ENCODE measurements at regions not wholly inside any gene's neighbourhood (a gene's known extent, or its start where the extent isn't known, plus 50 kb on each side); places are given as distances from the start of the nearest gene placed in this dataset.

DNA sequence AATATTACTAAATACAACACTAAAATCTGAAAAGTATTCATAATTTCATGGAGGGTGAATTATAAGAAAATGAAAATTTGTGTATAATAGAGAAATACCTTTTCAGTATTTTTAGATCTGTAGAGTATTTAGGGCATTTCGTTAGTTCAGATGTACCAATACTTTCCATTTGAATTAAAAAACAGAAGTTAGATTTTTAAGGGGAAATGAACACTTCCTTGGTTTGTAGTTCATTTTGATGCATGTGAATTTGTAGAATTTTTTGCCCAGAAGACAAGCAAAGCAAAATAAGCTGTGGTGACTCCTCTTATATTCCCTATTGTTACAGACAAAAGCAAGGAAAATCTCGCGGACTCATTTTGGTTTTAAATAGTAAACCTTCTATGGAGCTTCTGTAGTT is 209.0 kb upstream of the RPS23 start:
- no peaks in the 10 kb centered on the region for H3K36me3 ChIP-seq (ENCODE audit: control insufficient read depth, insufficient read depth, low read length)
- H3K27ac ChIP-seq (ENCODE audit: insufficient read depth, low read length, poor library complexity, severe bottlenecking), result no peak overlapping the region

DNA sequence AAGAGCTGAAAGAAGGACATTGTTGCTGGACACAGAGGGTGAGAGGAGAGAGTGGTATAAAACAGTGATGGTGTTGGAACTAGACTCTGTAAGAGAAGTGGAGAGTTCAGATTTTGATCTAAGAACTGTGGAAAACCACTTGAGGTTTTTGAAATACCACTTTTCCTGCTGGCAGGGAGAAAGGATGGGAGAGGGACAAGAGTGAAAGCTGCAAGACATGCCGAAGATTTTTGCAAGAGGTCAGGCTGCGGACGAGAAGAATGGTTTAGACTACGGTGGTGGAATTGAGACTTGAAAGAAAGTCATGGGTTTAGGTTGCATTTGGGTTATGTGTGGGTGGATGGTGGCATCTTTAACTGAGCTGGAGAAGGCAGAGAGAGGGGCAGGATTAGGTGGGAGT is 202.2 kb upstream of the RPS23 start:
- Histone ChIP-seq H3K27ac (ENCODE audit: insufficient read depth, low read length, poor library complexity, severe bottlenecking) (no peak overlapping the region), H3K9me3 (ENCODE audit: control insufficient read depth in 2 of 2, low read length in 2 of 2) (no peaks in the 10 kb centered on the region), H3K36me3 (ENCODE audit: control insufficient read depth, insufficient read depth, low read length) (no peaks in the 10 kb centered on the region), H3K4me1 (ENCODE audit: control insufficient read depth, insufficient read depth, low read length, poor library complexity, severe bottlenecking) (no peaks in the 10 kb centered on the region), H3K27me3 (ENCODE audit: control insufficient read depth, insufficient read depth, low read length) (no peaks in the 10 kb centered on the region), H3K4me3 (ENCODE audit: low read depth, low read length) (no peak overlapping the region)
- no peaks in the 10 kb centered on the region for H3K36me3 Mint-ChIP-seq
- no peak overlapping the region for H3K27ac Mint-ChIP-seq
- H3K9me3 Mint-ChIP-seq, result peaks cover 0 to 4% (median 0%) of the 10 kb centered on the region in 7 donors
- H3K4me1 Mint-ChIP-seq, result no peaks in the 10 kb centered on the region
- DNase-seq, result no peak
- ATAC-seq (ENCODE audit: low read depth in 2 of 2), result no peak
- H3K27me3 Mint-ChIP-seq, result no peaks in the 10 kb centered on the region
- H3K4me3 Mint-ChIP-seq, result peak overlapping the region in 1 of 4 donors; percentile 75

More for the DNA sequence above, 209.0 kb upstream of the RPS23 start:
- no peaks in the 10 kb centered on the region for H3K27me3 ChIP-seq (ENCODE audit: control insufficient read depth, insufficient read depth, low read length)
- no peak for ATAC-seq (ENCODE audit: low read depth in 2 of 2)
- no peaks in the 10 kb centered on the region for H3K4me1 Mint-ChIP-seq
- H3K27ac Mint-ChIP-seq, result no peak overlapping the region
- H3K36me3 Mint-ChIP-seq, result no peaks in the 10 kb centered on the region
- peaks cover 8% of the 10 kb centered on the region for H3K27me3 Mint-ChIP-seq
- no peaks in the 10 kb centered on the region for H3K4me1 ChIP-seq (ENCODE audit: control insufficient read depth, insufficient read depth, low read length, poor library complexity, severe bottlenecking)
- H3K4me3 ChIP-seq (ENCODE audit: low read depth, low read length), result no peak overlapping the region
- H3K4me3 Mint-ChIP-seq, result no peak overlapping the region
- no peak for DNase-seq
- H3K9me3 ChIP-seq (ENCODE audit: control insufficient read depth in 2 of 2, low read length in 2 of 2), result no peaks in the 10 kb centered on the region
- peaks cover 0 to 3% (median 1%) of the 10 kb centered on the region in 7 donors for H3K9me3 Mint-ChIP-seq

- Histone ChIP-seq H3K36me3 (ENCODE audit: control insufficient read depth, insufficient read depth, low read length) (no peaks in the 10 kb centered on the region), H3K27me3 (ENCODE audit: control insufficient read depth, insufficient read depth, low read length) (no peaks in the 10 kb centered on the region), H3K4me1 (ENCODE audit: control insufficient read depth, insufficient read depth, low read length, poor library complexity, severe bottlenecking) (no peaks in the 10 kb centered on the region), H3K9me3 (ENCODE audit: control insufficient read depth in 2 of 2, low read length in 2 of 2) (no peaks in the 10 kb centered on the region), H3K27ac (ENCODE audit: insufficient read depth, low read length, poor library complexity, severe bottlenecking) (no peak overlapping the region), H3K4me3 (ENCODE audit: low read depth, low read length) (no peak overlapping the region)
- DNase-seq (no peak), ATAC-seq (ENCODE audit: low read depth in 2 of 2) (no peak)
- H3K27ac Mint-ChIP-seq, result no peak overlapping the region
- H3K27me3 Mint-ChIP-seq, result no peaks in the 10 kb centered on the region
- H3K36me3 Mint-ChIP-seq, result no peaks in the 10 kb centered on the region
- no peak overlapping the region for H3K4me3 Mint-ChIP-seq
- H3K9me3 Mint-ChIP-seq, result peaks cover 0 to 4% (median 0%) of the 10 kb centered on the region in 7 donors
- H3K4me1 Mint-ChIP-seq, result no peaks in the 10 kb centered on the region
Observed at GRCh38 chr5:82476155-82476554, 198.0 kb upstream of the RPS23 start.

DNA sequence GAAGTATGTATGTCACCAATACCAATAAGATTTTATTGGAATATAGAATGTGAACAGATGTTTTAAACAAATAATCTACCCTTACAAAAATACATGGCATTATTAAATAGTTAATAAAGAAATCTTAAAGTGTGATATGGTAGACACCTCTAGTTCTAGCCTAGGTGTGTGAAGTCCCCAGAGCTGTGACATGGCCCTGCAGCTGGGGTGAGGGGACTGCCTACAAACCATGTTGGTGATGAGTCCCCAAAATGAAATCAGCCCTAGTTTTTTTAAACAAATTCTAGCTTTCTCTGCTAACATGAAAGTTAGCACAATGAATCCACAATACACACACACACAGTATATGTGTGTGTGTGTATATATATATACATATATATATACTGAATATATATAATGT is 195.1 kb upstream of the RPS23 start:
- no peaks in the 10 kb centered on the region for H3K9me3 ChIP-seq (ENCODE audit: control insufficient read depth in 2 of 2, low read length in 2 of 2)
- H3K27ac ChIP-seq (ENCODE audit: insufficient read depth, low read length, poor library complexity, severe bottlenecking), result no peak overlapping the region
- Mint-ChIP-seq H3K36me3 (no peaks in the 10 kb centered on the region), H3K4me1 (no peaks in the 10 kb centered on the region), H3K27me3 (no peaks in the 10 kb centered on the region), H3K9me3 (no peaks in the 10 kb centered on the region), H3K27ac (no peak overlapping the region), H3K4me3 (no peak overlapping the region)
- no peaks in the 10 kb centered on the region for H3K36me3 ChIP-seq (ENCODE audit: control insufficient read depth, insufficient read depth, low read length)
- no peaks in the 10 kb centered on the region for H3K27me3 ChIP-seq (ENCODE audit: control insufficient read depth, insufficient read depth, low read length)
- no peak overlapping the region for H3K4me3 ChIP-seq (ENCODE audit: low read depth, low read length)
- no peaks in the 10 kb centered on the region for H3K4me1 ChIP-seq (ENCODE audit: control insufficient read depth, insufficient read depth, low read length, poor library complexity, severe bottlenecking)
- ATAC-seq (ENCODE audit: low read depth in 2 of 2) (no peak), DNase-seq (no peak)

- H3K4me3 Mint-ChIP-seq, result no peak overlapping the region
- H3K4me1 ChIP-seq (ENCODE audit: control insufficient read depth, insufficient read depth, low read length, poor library complexity, severe bottlenecking), result no peaks in the 10 kb centered on the region
- H3K4me1 Mint-ChIP-seq, result no peaks in the 10 kb centered on the region
- no peak overlapping the region for H3K27ac ChIP-seq (ENCODE audit: insufficient read depth, low read length, poor library complexity, severe bottlenecking)
- no peaks in the 10 kb centered on the region for H3K9me3 Mint-ChIP-seq
- ATAC-seq (ENCODE audit: low read depth in 2 of 2) (no peak), DNase-seq (no peak)
- no peaks in the 10 kb centered on the region for H3K36me3 ChIP-seq (ENCODE audit: control insufficient read depth, insufficient read depth, low read length)
- H3K36me3 Mint-ChIP-seq, result no peaks in the 10 kb centered on the region
- H3K27me3 ChIP-seq (ENCODE audit: control insufficient read depth, insufficient read depth, low read length), result no peaks in the 10 kb centered on the region
- H3K9me3 ChIP-seq (ENCODE audit: control insufficient read depth in 2 of 2, low read length in 2 of 2), result no peaks in the 10 kb centered on the region
- H3K4me3 ChIP-seq (ENCODE audit: low read depth, low read length), result no peak overlapping the region
- no peaks in the 10 kb centered on the region for H3K27me3 Mint-ChIP-seq
- no peak overlapping the region for H3K27ac Mint-ChIP-seq
Observed at GRCh38 chr5:82470185-82470994, 192.2 kb upstream of the RPS23 start.

DNA sequence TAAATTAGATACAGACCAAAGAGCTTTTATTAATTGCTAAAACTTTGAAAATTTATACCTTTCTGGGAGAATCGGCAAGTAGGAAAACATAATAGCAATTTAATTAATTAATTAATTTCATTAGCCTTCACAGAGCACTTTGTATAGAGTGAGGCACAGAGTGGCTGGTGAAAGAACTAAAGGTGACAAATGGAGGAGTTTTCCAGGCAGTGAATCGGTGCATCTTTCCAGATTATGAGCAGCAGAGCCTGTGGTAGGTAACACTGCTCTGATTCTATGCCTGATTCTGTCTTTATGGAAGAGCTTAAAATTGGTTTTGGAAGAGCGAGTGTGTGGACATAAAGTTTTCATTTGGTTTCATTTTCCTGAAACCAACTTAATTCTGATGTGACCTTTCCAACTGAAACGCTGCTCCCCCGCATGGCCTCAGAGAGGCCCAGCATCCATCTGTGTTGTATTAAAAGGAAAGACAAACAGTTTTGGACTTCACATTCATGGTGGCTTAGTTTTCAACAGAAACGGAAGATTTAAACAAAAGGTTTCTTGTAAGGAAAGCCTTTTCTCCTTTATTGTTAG is 188.9 kb upstream of the RPS23 start:
- Histone ChIP-seq H3K36me3 (ENCODE audit: control insufficient read depth, insufficient read depth, low read length) (no peaks in the 10 kb centered on the region), H3K27ac (ENCODE audit: insufficient read depth, low read length, poor library complexity, severe bottlenecking) (no peak overlapping the region), H3K9me3 (ENCODE audit: control insufficient read depth in 2 of 2, low read length in 2 of 2) (no peaks in the 10 kb centered on the region), H3K4me1 (ENCODE audit: control insufficient read depth, insufficient read depth, low read length, poor library complexity, severe bottlenecking) (no peaks in the 10 kb centered on the region), H3K27me3 (ENCODE audit: control insufficient read depth, insufficient read depth, low read length) (no peaks in the 10 kb centered on the region), H3K4me3 (ENCODE audit: low read depth, low read length) (no peak overlapping the region)
- no peak overlapping the region for H3K4me3 Mint-ChIP-seq
- DNase-seq (no peak), ATAC-seq (ENCODE audit: low read depth in 2 of 2) (no peak)
- H3K9me3 Mint-ChIP-seq, result peaks cover 0 to 4% (median 0%) of the 10 kb centered on the region in 7 donors
- no peaks in the 10 kb centered on the region for H3K27me3 Mint-ChIP-seq
- H3K36me3 Mint-ChIP-seq, result no peaks in the 10 kb centered on the region
- H3K27ac Mint-ChIP-seq, result no peak overlapping the region
- no peaks in the 10 kb centered on the region for H3K4me1 Mint-ChIP-seq

DNA sequence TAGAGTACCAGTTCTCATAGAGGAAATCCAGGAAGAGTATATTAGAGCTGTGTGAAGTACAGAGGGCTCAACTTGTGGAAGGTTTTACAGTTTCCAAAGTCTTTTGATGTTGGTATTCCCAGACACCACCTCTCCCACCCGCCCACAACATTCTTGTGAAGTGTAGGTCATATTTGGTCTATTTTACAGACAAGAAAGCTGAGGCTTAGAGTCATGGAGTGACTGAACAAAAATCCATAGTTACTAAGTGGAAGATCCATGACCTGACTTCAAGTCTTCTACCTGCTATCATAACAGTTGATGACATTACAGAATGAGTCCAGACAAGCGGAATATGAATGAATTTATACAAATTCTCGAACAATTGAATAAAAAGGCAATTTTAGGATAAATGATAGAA is 187.1 kb upstream of the RPS23 start:
- no peak for DNase-seq
- H3K36me3 Mint-ChIP-seq, result no peaks in the 10 kb centered on the region
- H3K4me3 Mint-ChIP-seq, result no peak overlapping the region
- Histone ChIP-seq H3K4me1 (ENCODE audit: control insufficient read depth, insufficient read depth, low read length, poor library complexity, severe bottlenecking) (no peaks in the 10 kb centered on the region), H3K27ac (ENCODE audit: insufficient read depth, low read length, poor library complexity, severe bottlenecking) (no peak overlapping the region), H3K4me3 (ENCODE audit: low read depth, low read length) (no peak overlapping the region), H3K27me3 (ENCODE audit: control insufficient read depth, insufficient read depth, low read length) (no peaks in the 10 kb centered on the region), H3K36me3 (ENCODE audit: control insufficient read depth, insufficient read depth, low read length) (no peaks in the 10 kb centered on the region), H3K9me3 (ENCODE audit: control insufficient read depth in 2 of 2, low read length in 2 of 2) (no peaks in the 10 kb centered on the region)
- H3K9me3 Mint-ChIP-seq, result peaks cover 0 to 6% (median 3%) of the 10 kb centered on the region in 7 donors
- H3K27ac Mint-ChIP-seq, result no peak overlapping the region
- H3K27me3 Mint-ChIP-seq, result no peaks in the 10 kb centered on the region
- no peaks in the 10 kb centered on the region for H3K4me1 Mint-ChIP-seq
- ATAC-seq (ENCODE audit: low read depth in 2 of 2), result no peak

- H3K4me3 ChIP-seq (ENCODE audit: low read depth, low read length), result no peak overlapping the region
- no peaks in the 10 kb centered on the region for H3K4me1 ChIP-seq (ENCODE audit: control insufficient read depth, insufficient read depth, low read length, poor library complexity, severe bottlenecking)
- no peak overlapping the region for H3K27ac ChIP-seq (ENCODE audit: insufficient read depth, low read length, poor library complexity, severe bottlenecking)
- ATAC-seq (ENCODE audit: low read depth in 2 of 2) (no peak), DNase-seq (no peak)
- no peaks in the 10 kb centered on the region for H3K4me1 Mint-ChIP-seq
- no peaks in the 10 kb centered on the region for H3K27me3 Mint-ChIP-seq
- no peak overlapping the region for H3K27ac Mint-ChIP-seq
- no peaks in the 10 kb centered on the region for H3K36me3 ChIP-seq (ENCODE audit: control insufficient read depth, insufficient read depth, low read length)
- no peaks in the 10 kb centered on the region for H3K36me3 Mint-ChIP-seq
- peaks cover 0 to 7% (median 4%) of the 10 kb centered on the region in 7 donors for H3K9me3 Mint-ChIP-seq
- no peaks in the 10 kb centered on the region for H3K9me3 ChIP-seq (ENCODE audit: control insufficient read depth in 2 of 2, low read length in 2 of 2)
- no peak overlapping the region for H3K4me3 Mint-ChIP-seq
- no peaks in the 10 kb centered on the region for H3K27me3 ChIP-seq (ENCODE audit: control insufficient read depth, insufficient read depth, low read length)
Observed at GRCh38 chr5:82459626-82460025, 181.5 kb upstream of the RPS23 start.
